ENCODE measurements at regions not wholly inside any gene's neighbourhood (a gene's known extent, or its start where the extent isn't known, plus 50 kb on each side); places are given as distances from the start of the nearest gene placed in this dataset.

DNA sequence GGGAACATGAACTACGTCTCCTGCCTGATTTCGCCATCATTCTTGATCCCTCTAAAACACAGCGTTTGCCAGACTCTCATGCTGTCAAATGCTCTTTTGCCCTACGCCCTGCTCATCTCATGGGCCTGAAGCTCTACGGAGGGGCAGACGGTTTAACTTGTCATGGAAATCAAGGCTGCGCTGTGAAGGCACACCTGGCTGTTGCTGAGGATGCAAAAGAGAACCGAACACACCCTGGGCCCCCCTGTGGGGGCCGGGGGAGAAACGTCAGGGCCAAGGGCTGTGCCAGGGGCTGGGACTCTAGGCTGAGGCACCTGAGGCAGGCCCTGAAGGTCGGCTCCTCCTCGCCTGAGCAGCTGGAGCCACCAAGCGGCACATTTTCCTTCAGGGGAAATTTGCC, 957.2 kb downstream of the BRD1 start:
- TF ChIP-seq, protein P1, sequence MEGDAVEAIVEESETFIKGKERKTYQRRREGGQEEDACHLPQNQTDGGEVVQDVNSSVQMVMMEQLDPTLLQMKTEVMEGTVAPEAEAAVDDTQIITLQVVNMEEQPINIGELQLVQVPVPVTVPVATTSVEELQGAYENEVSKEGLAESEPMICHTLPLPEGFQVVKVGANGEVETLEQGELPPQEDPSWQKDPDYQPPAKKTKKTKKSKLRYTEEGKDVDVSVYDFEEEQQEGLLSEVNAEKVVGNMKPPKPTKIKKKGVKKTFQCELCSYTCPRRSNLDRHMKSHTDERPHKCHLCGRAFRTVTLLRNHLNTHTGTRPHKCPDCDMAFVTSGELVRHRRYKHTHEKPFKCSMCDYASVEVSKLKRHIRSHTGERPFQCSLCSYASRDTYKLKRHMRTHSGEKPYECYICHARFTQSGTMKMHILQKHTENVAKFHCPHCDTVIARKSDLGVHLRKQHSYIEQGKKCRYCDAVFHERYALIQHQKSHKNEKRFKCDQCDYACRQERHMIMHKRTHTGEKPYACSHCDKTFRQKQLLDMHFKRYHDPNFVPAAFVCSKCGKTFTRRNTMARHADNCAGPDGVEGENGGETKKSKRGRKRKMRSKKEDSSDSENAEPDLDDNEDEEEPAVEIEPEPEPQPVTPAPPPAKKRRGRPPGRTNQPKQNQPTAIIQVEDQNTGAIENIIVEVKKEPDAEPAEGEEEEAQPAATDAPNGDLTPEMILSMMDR (conservative IDR thresholded peaks at IDR 0.05; ENCODE audit: low read depth in 2 of 2) = no peak
- TF ChIP-seq EZH2 (IDR thresholded peaks at IDR 0.05; ENCODE audit: low read depth, unreplicated experiment) = no peak
- TF ChIP-seq EZH2phosphoT487 (IDR thresholded peaks at IDR 0.05; ENCODE audit: unreplicated experiment) = no peak
- TF ChIP-seq POLR2AphosphoS5 (IDR thresholded peaks at IDR 0.05; ENCODE audit: low read depth) = no peak
- TF ChIP-seq STAT1 (IDR thresholded peaks at IDR 0.05; ENCODE audit: unreplicated experiment) = no peak
- TF ChIP-seq CREB1 (CRISPR knock-in tag; IDR thresholded peaks at IDR 0.05; ENCODE audit: low read depth) = no peak
- TF ChIP-seq REST (IDR thresholded peaks at IDR 0.05; ENCODE audit: unreplicated experiment) = no peak
- TF ChIP-seq, protein P2, sequence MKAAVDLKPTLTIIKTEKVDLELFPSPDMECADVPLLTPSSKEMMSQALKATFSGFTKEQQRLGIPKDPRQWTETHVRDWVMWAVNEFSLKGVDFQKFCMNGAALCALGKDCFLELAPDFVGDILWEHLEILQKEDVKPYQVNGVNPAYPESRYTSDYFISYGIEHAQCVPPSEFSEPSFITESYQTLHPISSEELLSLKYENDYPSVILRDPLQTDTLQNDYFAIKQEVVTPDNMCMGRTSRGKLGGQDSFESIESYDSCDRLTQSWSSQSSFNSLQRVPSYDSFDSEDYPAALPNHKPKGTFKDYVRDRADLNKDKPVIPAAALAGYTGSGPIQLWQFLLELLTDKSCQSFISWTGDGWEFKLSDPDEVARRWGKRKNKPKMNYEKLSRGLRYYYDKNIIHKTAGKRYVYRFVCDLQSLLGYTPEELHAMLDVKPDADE (IDR thresholded peaks at IDR 0.05) = no peak
- no peak for TF ChIP-seq ZNF331 (CRISPR knock-in tag; IDR thresholded peaks at IDR 0.05; ENCODE audit: low read depth)
- TF ChIP-seq JUNB (IDR thresholded peaks at IDR 0.05; ENCODE audit: unreplicated experiment) = no peak
- TF ChIP-seq ZNF114 (CRISPR knock-in tag; IDR thresholded peaks at IDR 0.05) = no peak
- TF ChIP-seq ZNF462 (CRISPR knock-in tag; IDR thresholded peaks at IDR 0.05) = no peak

Measured in GM23338 (cell line).